Activated naive CD4-positive, alpha-beta T cell treated with anti-CD3 and anti-CD28 coated beads, Interleukin-2, amount 10 ng/mL, durations not matched to agents 7 days and 5 days (primary cell): ENCODE measurements at regions not wholly inside any gene's neighbourhood (a gene's known extent, or its start where the extent isn't known, plus 50 kb on each side); places are given as distances from the start of the nearest gene placed in this dataset.

Source experiments
- CTCF ChIA-PET: fragments of 350-600 bp; sonication (Branson Sonifier 250); formaldehyde crosslinking; loops from one replicate; lab custom pipeline; 2021; ENCODE audit warnings: antibody characterized with exemption; lab: Charles Lee
- DNase-seq: peaks from one replicate; pipeline ENCODE4 v3.0.0-alpha.2; 2020
- H3K27ac Mint-ChIP-seq: one replicate; pipeline ENCODE4 v1.8.0; 2021; ENCODE audit warnings: mild to moderate bottlenecking, moderate library complexity, mixed read lengths
- H3K27me3 Mint-ChIP-seq: one replicate; pipeline ENCODE4 v1.8.0; 2021; ENCODE audit warnings: mild to moderate bottlenecking, mixed read lengths
- H3K36me3 Mint-ChIP-seq: one replicate; pipeline ENCODE4 v1.8.0; 2021; ENCODE audit warnings: mixed read lengths
- H3K4me1 Mint-ChIP-seq: one replicate; pipeline ENCODE4 v1.8.0; 2021; ENCODE audit warnings: mixed read lengths
- H3K4me3 Mint-ChIP-seq: one replicate; pipeline ENCODE4 v1.8.0; 2021; ENCODE audit warnings: mild to moderate bottlenecking, moderate library complexity, mixed read lengths
- H3K9me3 Mint-ChIP-seq: one replicate; pipeline ENCODE4 v1.8.0; 2021; ENCODE audit warnings: mixed read lengths

DNA sequence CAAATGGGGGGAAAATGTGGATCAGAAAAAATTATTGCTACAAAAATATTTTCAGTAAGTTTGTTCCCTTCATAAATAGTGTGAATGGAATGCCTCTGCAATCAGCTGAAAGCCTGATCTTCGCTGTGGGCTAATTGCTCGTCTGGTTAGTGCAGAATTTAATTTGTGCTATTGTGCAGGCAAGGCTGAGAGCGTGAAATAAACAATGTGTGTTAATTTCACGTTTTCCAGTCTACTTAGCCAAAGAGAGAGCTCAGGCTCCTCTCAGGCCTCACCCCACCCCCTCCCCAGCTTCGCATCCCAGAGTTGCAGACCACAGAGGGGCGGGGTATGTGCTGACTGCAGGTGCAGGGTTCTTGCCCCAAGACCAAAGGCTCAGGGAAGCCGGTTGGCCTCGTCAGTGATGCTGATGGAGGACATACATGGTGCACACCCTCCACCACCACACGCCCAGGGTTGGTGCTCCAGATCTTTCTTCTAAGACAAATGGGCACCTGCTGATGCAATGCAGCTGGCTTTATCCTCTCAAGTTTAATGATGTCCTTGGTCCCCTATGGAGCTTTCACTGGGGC is 302.6 kb upstream of the SLC14A2 start:
- no peak for DNase-seq
- Mint-ChIP-seq H3K27ac (no peak overlapping the region), H3K4me3 (no peak overlapping the region), H3K27me3 (no peaks in the 10 kb centered on the region), H3K36me3 (no peaks in the 10 kb centered on the region), H3K4me1 (no peaks in the 10 kb centered on the region), H3K9me3 (no peaks in the 10 kb centered on the region)
- CTCF ChIA-PET: interaction anchor here (1.3 kb wide), 1 partner anchor 72 kb away, joined by 3 read pairs; no protein-coding TSS in a partner anchor

GRCh38 chr18:45316127-45316526 is 299.1 kb upstream of the SLC14A2 start:
- H3K4me3 Mint-ChIP-seq: no peak overlapping the region
- CTCF ChIA-PET: no interaction called here
- H3K27me3 Mint-ChIP-seq: no peaks in the 10 kb centered on the region
- DNase-seq: no peak
- no peaks in the 10 kb centered on the region for H3K4me1 Mint-ChIP-seq
- H3K9me3 Mint-ChIP-seq: no peaks in the 10 kb centered on the region
- H3K27ac Mint-ChIP-seq: no peak overlapping the region
- no peaks in the 10 kb centered on the region for H3K36me3 Mint-ChIP-seq

DNA sequence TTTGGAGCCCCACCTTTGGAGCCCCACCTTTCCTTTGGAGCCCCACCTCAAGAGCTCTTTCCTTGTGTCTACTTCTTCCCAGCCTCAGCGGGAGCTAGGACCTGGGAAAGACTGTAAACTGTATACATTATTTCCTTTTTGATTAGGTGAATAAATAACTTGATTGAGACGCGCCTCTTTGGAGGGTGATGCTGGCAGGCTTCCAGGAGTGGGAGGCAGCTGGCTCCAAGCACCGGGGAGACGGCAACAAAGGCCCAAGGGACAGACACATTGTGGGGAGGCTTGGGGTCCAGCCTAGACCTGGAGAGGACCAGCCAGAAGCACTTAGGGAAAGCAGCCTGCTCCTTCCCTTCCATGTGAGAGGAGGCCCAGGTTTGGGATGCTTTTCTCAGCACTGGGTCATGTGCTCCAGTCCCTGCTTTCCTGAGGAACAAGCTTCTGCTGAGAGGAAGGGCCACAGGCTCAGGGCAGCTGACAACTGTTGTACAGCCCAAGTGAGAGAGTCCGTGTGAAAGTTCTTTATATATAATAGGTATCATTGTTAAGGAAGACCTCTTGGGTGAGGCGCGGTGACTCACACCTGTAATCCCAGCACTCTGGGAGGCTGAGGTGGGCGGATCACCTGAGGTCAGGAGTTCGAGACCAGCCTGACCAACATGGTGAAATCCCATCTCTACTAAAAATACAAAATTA is 297.2 kb upstream of the SLC14A2 start:
- no peak overlapping the region for H3K27ac Mint-ChIP-seq
- no peaks in the 10 kb centered on the region for H3K4me1 Mint-ChIP-seq
- no peaks in the 10 kb centered on the region for H3K9me3 Mint-ChIP-seq
- H3K36me3 Mint-ChIP-seq: no peaks in the 10 kb centered on the region
- H3K4me3 Mint-ChIP-seq: no peak overlapping the region
- CTCF ChIA-PET: no interaction called here
- H3K27me3 Mint-ChIP-seq: no peaks in the 10 kb centered on the region
- no peak for DNase-seq

DNA sequence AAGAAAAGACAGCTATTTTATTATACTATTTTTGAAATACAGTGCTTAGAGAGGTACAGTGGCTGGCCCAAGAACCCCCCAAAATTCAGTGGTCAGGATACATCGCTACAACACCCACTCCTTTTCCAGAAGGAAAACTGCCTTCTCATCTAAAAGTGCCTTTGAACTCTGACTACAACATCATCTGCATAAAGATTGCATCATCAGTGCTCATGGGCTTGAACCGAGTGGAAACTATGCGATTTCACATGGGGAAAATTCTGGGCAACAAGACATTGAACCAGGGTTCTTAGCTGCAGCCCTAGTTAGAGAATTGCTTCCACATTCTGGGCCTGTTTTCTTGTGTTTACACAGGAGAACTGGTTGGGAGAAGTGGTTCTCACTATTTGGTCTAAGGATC is 294.6 kb upstream of the SLC14A2 start:
- CTCF ChIA-PET: no interaction called here
- DNase-seq: no peak
- Mint-ChIP-seq H3K36me3 (no peaks in the 10 kb centered on the region), H3K9me3 (no peaks in the 10 kb centered on the region), H3K27ac (no peak overlapping the region), H3K4me3 (no peak overlapping the region), H3K4me1 (no peaks in the 10 kb centered on the region), H3K27me3 (no peaks in the 10 kb centered on the region)

- no peaks in the 10 kb centered on the region for H3K4me1 Mint-ChIP-seq
- no peak overlapping the region for H3K4me3 Mint-ChIP-seq
- H3K9me3 Mint-ChIP-seq: no peaks in the 10 kb centered on the region
- DNase-seq: no peak
- no peaks in the 10 kb centered on the region for H3K27me3 Mint-ChIP-seq
- CTCF ChIA-PET: no interaction called here
- H3K27ac Mint-ChIP-seq: no peak overlapping the region
- H3K36me3 Mint-ChIP-seq: no peaks in the 10 kb centered on the region
These were observed 293.8 kb upstream of the SLC14A2 start for GRCh38 chr18:45321520-45321919.

- Mint-ChIP-seq H3K4me1 (no peaks in the 10 kb centered on the region), H3K27ac (no peak overlapping the region), H3K4me3 (no peak overlapping the region), H3K27me3 (no peaks in the 10 kb centered on the region), H3K36me3 (no peaks in the 10 kb centered on the region), H3K9me3 (no peaks in the 10 kb centered on the region)
- CTCF ChIA-PET: no interaction called here
- no peak for DNase-seq
These were observed 292.9 kb upstream of the SLC14A2 start for GRCh38 chr18:45322343-45322742.

DNA sequence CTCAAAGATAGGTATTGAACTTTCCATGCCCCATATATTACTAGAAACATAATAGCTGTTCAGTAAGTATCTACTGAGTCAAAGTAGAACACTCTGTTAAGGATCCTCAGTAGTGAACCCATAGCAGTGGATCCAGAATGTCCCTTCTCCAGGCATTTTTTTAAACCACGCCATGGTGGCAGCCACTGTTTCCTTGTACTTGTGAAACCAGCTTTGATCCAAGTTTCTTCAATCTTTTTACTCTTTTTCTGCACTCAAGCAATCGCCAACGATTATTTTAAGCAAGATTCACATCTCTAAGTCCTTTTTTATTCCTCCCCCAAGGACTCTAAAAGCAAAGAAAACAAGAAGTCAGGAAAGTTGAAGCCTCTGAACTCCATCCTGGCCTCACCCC is 291.2 kb upstream of the SLC14A2 start:
- DNase-seq: no peak
- H3K27me3 Mint-ChIP-seq: no peaks in the 10 kb centered on the region
- CTCF ChIA-PET: no interaction called here
- H3K9me3 Mint-ChIP-seq: no peaks in the 10 kb centered on the region
- H3K36me3 Mint-ChIP-seq: no peaks in the 10 kb centered on the region
- no peaks in the 10 kb centered on the region for H3K4me1 Mint-ChIP-seq
- no peak overlapping the region for H3K4me3 Mint-ChIP-seq
- H3K27ac Mint-ChIP-seq: no peak overlapping the region

- DNase-seq: no peak
- no peak overlapping the region for H3K4me3 Mint-ChIP-seq
- H3K27ac Mint-ChIP-seq: no peak overlapping the region
- H3K27me3 Mint-ChIP-seq: no peaks in the 10 kb centered on the region
- no peaks in the 10 kb centered on the region for H3K9me3 Mint-ChIP-seq
- CTCF ChIA-PET: no interaction called here
- H3K4me1 Mint-ChIP-seq: no peaks in the 10 kb centered on the region
- H3K36me3 Mint-ChIP-seq: no peaks in the 10 kb centered on the region
These were observed 290.7 kb upstream of the SLC14A2 start for GRCh38 chr18:45324495-45325113.

DNA sequence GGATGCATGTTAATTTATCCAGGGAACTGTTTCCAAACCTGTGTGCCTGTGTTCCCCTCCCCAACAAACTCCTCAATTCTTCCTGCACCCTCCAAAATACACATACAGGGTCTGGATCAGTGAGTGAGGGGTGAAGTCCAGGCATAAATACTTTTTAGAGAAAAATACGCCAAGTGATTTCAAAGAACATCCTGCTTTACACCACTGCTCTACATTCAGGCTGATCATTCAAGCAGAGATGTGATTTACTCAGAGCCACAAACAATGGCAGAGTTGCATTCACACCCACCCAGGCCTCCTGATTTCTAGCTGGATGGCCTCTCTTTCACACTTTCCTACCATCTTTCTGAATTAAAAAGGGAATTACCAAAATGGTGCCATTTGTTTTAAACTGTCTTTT is 289.5 kb upstream of the SLC14A2 start:
- no peaks in the 10 kb centered on the region for H3K27me3 Mint-ChIP-seq
- no peak overlapping the region for H3K4me3 Mint-ChIP-seq
- H3K4me1 Mint-ChIP-seq: no peaks in the 10 kb centered on the region
- no peak overlapping the region for H3K27ac Mint-ChIP-seq
- no peaks in the 10 kb centered on the region for H3K9me3 Mint-ChIP-seq
- CTCF ChIA-PET: no interaction called here
- no peak for DNase-seq
- H3K36me3 Mint-ChIP-seq: no peaks in the 10 kb centered on the region

- no peaks in the 10 kb centered on the region for H3K4me1 Mint-ChIP-seq
- no peaks in the 10 kb centered on the region for H3K9me3 Mint-ChIP-seq
- no peak overlapping the region for H3K27ac Mint-ChIP-seq
- H3K36me3 Mint-ChIP-seq: no peaks in the 10 kb centered on the region
- CTCF ChIA-PET: no interaction called here
- no peak for DNase-seq
- H3K4me3 Mint-ChIP-seq: no peak overlapping the region
- no peaks in the 10 kb centered on the region for H3K27me3 Mint-ChIP-seq
These were observed 288.8 kb upstream of the SLC14A2 start for GRCh38 chr18:45326505-45326904.

GRCh38 chr18:45328296-45328695 is 287.0 kb upstream of the SLC14A2 start:
- Mint-ChIP-seq H3K4me3 (no peak overlapping the region), H3K27ac (no peak overlapping the region), H3K36me3 (no peaks in the 10 kb centered on the region), H3K9me3 (no peaks in the 10 kb centered on the region), H3K27me3 (no peaks in the 10 kb centered on the region), H3K4me1 (no peaks in the 10 kb centered on the region)
- DNase-seq: no peak
- CTCF ChIA-PET: no interaction called here

- Mint-ChIP-seq H3K27ac (no peak overlapping the region), H3K4me1 (no peaks in the 10 kb centered on the region), H3K36me3 (no peaks in the 10 kb centered on the region), H3K27me3 (no peaks in the 10 kb centered on the region), H3K4me3 (no peak overlapping the region), H3K9me3 (no peaks in the 10 kb centered on the region)
- CTCF ChIA-PET: no interaction called here
- no peak for DNase-seq
These were observed 286.5 kb upstream of the SLC14A2 start for GRCh38 chr18:45328811-45329210.

DNA sequence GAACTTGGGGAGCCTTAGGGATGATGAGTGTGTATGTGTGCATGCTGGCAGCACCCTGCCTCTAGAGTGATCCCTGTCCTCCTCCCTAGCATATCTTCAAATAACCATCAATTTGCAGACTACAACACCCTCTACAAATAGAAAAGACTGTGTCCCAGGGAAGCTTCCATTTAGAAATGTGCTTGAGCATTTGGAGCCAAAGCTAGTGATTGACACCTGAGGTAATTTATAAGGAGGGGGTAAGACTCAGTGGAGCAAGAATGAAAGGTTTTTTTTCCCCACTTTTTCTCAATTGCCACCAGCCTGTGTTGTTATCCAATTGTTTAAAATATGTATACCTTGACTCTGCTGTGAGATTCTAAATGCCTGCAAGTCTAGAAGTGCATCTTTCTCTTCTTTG is 286.0 kb upstream of the SLC14A2 start:
- Mint-ChIP-seq H3K36me3 (no peaks in the 10 kb centered on the region), H3K9me3 (no peaks in the 10 kb centered on the region), H3K27me3 (no peaks in the 10 kb centered on the region), H3K27ac (no peak overlapping the region), H3K4me1 (no peaks in the 10 kb centered on the region), H3K4me3 (no peak overlapping the region)
- DNase-seq: no peak
- CTCF ChIA-PET: no interaction called here

GRCh38 chr18:45330170-45330594 is 285.1 kb upstream of the SLC14A2 start:
- DNase-seq: no peak
- no peaks in the 10 kb centered on the region for H3K27me3 Mint-ChIP-seq
- H3K36me3 Mint-ChIP-seq: no peaks in the 10 kb centered on the region
- H3K27ac Mint-ChIP-seq: no peak overlapping the region
- H3K9me3 Mint-ChIP-seq: no peaks in the 10 kb centered on the region
- H3K4me3 Mint-ChIP-seq: no peak overlapping the region
- CTCF ChIA-PET: no interaction called here
- H3K4me1 Mint-ChIP-seq: no peaks in the 10 kb centered on the region

GRCh38 chr18:45332871-45333270 is 282.4 kb upstream of the SLC14A2 start:
- H3K27me3 Mint-ChIP-seq: no peaks in the 10 kb centered on the region
- no peak overlapping the region for H3K27ac Mint-ChIP-seq
- CTCF ChIA-PET: no interaction called here
- DNase-seq: no peak
- H3K4me3 Mint-ChIP-seq: no peak overlapping the region
- H3K9me3 Mint-ChIP-seq: no peaks in the 10 kb centered on the region
- H3K4me1 Mint-ChIP-seq: no peaks in the 10 kb centered on the region
- H3K36me3 Mint-ChIP-seq: no peaks in the 10 kb centered on the region
